ENCODE measurements at regions not wholly inside any gene's neighbourhood (a gene's known extent, or its start where the extent isn't known, plus 50 kb on each side); places are given as distances from the start of the nearest gene placed in this dataset.
A peak's percentile ranks its signal among the peaks of the same experiment; 100 is the strongest.

DNA sequence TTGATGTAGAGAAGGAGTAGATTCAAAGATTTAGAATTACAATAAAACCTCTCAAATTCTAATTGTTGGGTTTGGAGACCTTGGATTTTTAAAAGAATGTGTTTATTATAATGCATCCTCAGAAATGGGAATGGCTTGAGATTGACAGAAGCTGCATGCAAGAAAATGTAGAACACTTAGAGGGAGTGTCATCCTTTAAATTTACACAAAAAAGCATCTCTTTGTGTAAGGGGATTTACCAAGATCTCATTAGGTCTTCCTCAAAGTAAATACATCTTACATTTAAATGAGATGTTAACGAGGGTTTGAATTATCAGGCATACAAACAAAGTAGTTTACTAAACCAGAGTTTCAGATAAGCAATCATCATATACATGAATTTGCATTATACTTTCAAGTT is 615.0 kb downstream of the FAM133A start (continued):
- TF ChIP-seq, protein P1, sequence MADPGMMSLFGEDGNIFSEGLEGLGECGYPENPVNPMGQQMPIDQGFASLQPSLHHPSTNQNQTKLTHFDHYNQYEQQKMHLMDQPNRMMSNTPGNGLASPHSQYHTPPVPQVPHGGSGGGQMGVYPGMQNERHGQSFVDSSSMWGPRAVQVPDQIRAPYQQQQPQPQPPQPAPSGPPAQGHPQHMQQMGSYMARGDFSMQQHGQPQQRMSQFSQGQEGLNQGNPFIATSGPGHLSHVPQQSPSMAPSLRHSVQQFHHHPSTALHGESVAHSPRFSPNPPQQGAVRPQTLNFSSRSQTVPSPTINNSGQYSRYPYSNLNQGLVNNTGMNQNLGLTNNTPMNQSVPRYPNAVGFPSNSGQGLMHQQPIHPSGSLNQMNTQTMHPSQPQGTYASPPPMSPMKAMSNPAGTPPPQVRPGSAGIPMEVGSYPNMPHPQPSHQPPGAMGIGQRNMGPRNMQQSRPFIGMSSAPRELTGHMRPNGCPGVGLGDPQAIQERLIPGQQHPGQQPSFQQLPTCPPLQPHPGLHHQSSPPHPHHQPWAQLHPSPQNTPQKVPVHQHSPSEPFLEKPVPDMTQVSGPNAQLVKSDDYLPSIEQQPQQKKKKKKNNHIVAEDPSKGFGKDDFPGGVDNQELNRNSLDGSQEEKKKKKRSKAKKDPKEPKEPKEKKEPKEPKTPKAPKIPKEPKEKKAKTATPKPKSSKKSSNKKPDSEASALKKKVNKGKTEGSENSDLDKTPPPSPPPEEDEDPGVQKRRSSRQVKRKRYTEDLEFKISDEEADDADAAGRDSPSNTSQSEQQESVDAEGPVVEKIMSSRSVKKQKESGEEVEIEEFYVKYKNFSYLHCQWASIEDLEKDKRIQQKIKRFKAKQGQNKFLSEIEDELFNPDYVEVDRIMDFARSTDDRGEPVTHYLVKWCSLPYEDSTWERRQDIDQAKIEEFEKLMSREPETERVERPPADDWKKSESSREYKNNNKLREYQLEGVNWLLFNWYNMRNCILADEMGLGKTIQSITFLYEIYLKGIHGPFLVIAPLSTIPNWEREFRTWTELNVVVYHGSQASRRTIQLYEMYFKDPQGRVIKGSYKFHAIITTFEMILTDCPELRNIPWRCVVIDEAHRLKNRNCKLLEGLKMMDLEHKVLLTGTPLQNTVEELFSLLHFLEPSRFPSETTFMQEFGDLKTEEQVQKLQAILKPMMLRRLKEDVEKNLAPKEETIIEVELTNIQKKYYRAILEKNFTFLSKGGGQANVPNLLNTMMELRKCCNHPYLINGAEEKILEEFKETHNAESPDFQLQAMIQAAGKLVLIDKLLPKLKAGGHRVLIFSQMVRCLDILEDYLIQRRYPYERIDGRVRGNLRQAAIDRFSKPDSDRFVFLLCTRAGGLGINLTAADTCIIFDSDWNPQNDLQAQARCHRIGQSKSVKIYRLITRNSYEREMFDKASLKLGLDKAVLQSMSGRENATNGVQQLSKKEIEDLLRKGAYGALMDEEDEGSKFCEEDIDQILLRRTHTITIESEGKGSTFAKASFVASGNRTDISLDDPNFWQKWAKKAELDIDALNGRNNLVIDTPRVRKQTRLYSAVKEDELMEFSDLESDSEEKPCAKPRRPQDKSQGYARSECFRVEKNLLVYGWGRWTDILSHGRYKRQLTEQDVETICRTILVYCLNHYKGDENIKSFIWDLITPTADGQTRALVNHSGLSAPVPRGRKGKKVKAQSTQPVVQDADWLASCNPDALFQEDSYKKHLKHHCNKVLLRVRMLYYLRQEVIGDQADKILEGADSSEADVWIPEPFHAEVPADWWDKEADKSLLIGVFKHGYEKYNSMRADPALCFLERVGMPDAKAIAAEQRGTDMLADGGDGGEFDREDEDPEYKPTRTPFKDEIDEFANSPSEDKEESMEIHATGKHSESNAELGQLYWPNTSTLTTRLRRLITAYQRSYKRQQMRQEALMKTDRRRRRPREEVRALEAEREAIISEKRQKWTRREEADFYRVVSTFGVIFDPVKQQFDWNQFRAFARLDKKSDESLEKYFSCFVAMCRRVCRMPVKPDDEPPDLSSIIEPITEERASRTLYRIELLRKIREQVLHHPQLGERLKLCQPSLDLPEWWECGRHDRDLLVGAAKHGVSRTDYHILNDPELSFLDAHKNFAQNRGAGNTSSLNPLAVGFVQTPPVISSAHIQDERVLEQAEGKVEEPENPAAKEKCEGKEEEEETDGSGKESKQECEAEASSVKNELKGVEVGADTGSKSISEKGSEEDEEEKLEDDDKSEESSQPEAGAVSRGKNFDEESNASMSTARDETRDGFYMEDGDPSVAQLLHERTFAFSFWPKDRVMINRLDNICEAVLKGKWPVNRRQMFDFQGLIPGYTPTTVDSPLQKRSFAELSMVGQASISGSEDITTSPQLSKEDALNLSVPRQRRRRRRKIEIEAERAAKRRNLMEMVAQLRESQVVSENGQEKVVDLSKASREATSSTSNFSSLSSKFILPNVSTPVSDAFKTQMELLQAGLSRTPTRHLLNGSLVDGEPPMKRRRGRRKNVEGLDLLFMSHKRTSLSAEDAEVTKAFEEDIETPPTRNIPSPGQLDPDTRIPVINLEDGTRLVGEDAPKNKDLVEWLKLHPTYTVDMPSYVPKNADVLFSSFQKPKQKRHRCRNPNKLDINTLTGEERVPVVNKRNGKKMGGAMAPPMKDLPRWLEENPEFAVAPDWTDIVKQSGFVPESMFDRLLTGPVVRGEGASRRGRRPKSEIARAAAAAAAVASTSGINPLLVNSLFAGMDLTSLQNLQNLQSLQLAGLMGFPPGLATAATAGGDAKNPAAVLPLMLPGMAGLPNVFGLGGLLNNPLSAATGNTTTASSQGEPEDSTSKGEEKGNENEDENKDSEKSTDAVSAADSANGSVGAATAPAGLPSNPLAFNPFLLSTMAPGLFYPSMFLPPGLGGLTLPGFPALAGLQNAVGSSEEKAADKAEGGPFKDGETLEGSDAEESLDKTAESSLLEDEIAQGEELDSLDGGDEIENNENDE (IDR thresholded peaks at IDR 0.05; ENCODE audit: insufficient replicate concordance, low read length), result peak; percentile 38
- TF ChIP-seq, protein P2, sequence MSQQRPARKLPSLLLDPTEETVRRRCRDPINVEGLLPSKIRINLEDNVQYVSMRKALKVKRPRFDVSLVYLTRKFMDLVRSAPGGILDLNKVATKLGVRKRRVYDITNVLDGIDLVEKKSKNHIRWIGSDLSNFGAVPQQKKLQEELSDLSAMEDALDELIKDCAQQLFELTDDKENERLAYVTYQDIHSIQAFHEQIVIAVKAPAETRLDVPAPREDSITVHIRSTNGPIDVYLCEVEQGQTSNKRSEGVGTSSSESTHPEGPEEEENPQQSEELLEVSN (IDR thresholded peaks at IDR 0.05), result no peak

All from H1 (cell line).